HUES6 (cell line): ENCODE measurements at regions not wholly inside any gene's neighbourhood (a gene's known extent, or its start where the extent isn't known, plus 50 kb on each side); places are given as distances from the start of the nearest gene placed in this dataset.

ENCODE experiments used
- H3K27ac ChIP-seq: 2 replicates; pipeline ENCODE4 v1.7.0; 2013; ENCODE audit warnings: low read depth, mild to moderate bottlenecking, low read length, inconsistent platforms
- H3K27me3 ChIP-seq: 2 replicates; pipeline ENCODE4 v1.6.1; 2013; ENCODE audit warnings: low read length; ENCODE audit not compliant: control insufficient read depth, insufficient read depth
- H3K36me3 ChIP-seq: 2 replicates; pipeline ENCODE4 v1.6.1; 2013; ENCODE audit warnings: low read length; ENCODE audit not compliant: control insufficient read depth, insufficient read depth
- H3K4me1 ChIP-seq: 2 replicates; pipeline ENCODE4 v1.6.1; 2013; ENCODE audit warnings: low read length; ENCODE audit not compliant: control insufficient read depth, insufficient read depth
- H3K4me3 ChIP-seq: 2 replicates; pipeline ENCODE4 v1.5.1; 2013; ENCODE audit warnings: low read depth, low read length
- H3K9ac ChIP-seq: one replicate; pipeline ENCODE4 v1.6.1; 2013; ENCODE audit warnings: mild to moderate bottlenecking, low read length
- H3K9me3 ChIP-seq: 2 replicates; pipeline ENCODE4 v1.6.1; 2013; ENCODE audit warnings: low read depth, low read length; ENCODE audit not compliant: control insufficient read depth, insufficient read depth

DNA sequence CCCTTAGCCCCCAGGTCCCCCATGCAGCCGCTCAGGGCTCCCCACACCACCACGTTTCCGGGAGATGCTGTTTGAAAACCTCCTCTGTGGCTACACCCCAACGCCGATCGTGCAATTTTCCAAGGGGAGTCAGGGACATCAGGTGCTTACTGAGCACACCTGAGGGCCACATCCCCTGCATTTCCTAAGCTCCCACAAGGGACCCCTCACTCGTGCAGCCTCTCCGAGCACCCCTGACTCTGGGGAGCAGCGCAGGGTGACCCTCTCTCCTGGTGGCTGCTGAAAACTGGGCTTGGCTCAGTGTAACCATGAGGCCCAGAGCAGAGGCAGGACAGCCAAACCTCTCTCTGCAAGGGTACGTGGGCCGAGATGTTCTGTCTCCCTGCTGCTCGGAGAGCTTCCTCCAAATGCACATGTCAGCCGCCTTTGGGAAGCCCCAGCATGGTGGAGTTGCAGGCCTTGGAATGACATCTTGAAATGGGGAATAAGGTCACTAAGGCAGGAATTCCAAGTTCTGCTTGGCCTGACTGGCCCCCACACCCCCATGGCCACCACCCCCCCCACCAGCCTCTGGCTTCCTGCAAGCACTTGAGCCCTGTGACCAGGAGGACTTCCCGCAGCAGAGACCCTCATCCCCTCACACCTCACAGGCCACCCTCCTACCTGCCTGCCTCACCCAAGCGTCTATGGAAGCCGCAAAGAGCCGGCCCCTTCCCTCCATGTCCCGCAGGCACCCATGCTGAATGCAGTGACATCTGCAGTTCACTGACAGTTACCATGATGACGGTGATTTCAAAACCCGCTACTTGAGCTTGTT is 257.4 kb downstream of the BRD1 start:
- H3K4me1 ChIP-seq = no peaks in the 10 kb centered on the region

DNA sequence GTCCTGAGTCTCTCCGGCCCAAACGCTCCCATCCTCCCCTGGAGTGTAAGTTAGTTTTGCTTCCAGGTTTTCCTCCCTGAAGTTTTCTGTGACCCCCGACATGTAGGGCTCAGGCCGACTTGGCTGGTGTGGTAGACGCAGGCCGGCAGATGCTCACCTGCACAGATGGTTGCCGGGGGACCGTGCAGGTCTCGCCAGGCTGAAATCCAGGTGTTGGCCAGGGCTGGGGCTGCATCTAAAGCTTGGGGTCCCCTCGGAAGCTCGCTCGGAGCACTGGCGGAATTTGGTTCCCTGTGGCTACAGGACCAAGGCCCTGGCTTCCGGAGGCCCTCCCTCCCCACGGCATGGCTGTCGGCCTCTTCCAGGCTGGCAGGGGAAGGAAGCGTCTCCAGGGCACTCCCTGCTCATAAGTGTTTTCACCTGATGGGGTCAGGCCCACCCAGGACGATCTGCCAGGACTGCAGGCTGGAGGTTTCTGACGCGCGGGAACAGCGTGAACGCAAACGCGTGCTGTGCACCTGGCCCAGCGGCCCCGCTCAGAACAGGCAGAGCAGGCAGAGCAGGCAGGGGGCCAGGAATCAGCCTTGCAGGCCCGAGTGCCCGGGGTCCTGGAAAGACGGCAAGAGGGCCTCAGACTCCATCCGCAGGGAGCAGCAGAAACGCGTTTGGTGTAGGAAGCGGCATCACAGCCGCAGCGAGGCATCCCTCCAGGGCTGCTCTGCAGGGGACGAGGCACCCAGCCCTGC is 258.2 kb downstream of the BRD1 start:
- Histone ChIP-seq H3K27me3 (no peaks in the 10 kb centered on the region), H3K27ac (no peak overlapping the region), H3K4me3 (no peak overlapping the region), H3K36me3 (no peaks in the 10 kb centered on the region), H3K9me3 (no peaks in the 10 kb centered on the region), H3K4me1 (no peaks in the 10 kb centered on the region), H3K9ac (no peak overlapping the region)

More for the DNA sequence above, 257.4 kb downstream of the BRD1 start:
- H3K9me3 ChIP-seq = no peaks in the 10 kb centered on the region
- no peaks in the 10 kb centered on the region for H3K27me3 ChIP-seq
- H3K36me3 ChIP-seq = no peaks in the 10 kb centered on the region
- H3K27ac ChIP-seq = no peak overlapping the region
- H3K4me3 ChIP-seq = no peak overlapping the region
- H3K9ac ChIP-seq = no peak overlapping the region

DNA sequence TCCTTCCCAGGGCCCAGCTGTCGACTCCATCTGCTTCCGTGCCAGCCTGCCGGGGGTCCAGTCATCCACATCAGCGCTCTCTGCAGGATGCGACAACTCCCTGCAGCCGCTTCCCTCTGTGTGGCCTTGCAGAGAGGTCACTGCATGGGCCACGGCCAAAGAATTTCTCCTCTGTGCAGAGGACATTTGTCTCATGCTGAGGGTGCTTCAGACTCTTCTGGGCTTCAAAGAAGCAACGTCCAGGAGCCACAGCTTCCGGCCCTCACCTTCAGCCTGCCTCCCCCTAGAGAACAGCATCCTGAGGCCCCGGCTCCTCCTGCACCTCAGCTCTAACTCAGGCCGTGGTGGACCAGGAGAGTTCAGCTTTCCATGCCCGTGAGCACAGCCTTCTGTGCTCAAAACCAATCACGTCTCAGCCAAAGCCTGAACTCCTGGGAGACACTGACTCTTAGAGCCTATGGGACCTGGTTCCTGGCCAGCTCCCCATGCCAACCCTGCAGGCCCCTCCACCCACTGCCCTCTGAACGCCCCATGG is 258.9 kb downstream of the BRD1 start:
- Histone ChIP-seq H3K9ac (no peak overlapping the region), H3K27ac (no peak overlapping the region), H3K9me3 (no peaks in the 10 kb centered on the region), H3K4me1 (no peaks in the 10 kb centered on the region), H3K27me3 (no peaks in the 10 kb centered on the region), H3K36me3 (no peaks in the 10 kb centered on the region), H3K4me3 (no peak overlapping the region)

GRCh38 chr22:49567899-49568750 is 259.5 kb downstream of the BRD1 start:
- no peaks in the 10 kb centered on the region for H3K36me3 ChIP-seq
- no peak overlapping the region for H3K4me3 ChIP-seq
- H3K4me1 ChIP-seq = no peaks in the 10 kb centered on the region
- H3K27ac ChIP-seq = no peak overlapping the region
- H3K9me3 ChIP-seq = no peaks in the 10 kb centered on the region; the same call in 1 of the 2 replicates
- no peaks in the 10 kb centered on the region for H3K27me3 ChIP-seq
- no peak overlapping the region for H3K9ac ChIP-seq

DNA sequence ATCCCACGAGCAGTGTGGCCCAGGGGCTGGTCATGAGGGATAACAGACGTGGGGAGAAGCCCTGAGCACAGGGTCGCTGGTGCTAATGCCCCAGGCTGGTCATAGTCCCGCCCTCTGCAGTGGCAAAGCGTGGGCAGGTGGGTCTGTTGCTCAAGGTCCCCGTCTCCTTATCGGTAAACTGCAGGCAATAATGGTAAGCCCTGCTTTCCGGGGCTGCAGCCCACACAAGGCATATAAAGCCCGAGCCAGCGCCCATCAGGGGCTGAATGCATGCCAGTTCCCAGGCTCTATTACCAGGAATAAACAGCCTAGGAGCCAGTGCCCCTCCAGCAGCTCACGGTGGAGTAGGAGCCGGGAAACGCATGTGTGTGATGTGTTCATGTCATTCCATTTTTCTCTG is 261.0 kb downstream of the BRD1 start:
- Histone ChIP-seq H3K27me3 (no peaks in the 10 kb centered on the region), H3K9ac (no peak overlapping the region), H3K4me3 (no peak overlapping the region), H3K9me3 (no peaks in the 10 kb centered on the region; the same call in 1 of the 2 replicates), H3K4me1 (no peaks in the 10 kb centered on the region), H3K27ac (no peak overlapping the region), H3K36me3 (no peaks in the 10 kb centered on the region)

DNA sequence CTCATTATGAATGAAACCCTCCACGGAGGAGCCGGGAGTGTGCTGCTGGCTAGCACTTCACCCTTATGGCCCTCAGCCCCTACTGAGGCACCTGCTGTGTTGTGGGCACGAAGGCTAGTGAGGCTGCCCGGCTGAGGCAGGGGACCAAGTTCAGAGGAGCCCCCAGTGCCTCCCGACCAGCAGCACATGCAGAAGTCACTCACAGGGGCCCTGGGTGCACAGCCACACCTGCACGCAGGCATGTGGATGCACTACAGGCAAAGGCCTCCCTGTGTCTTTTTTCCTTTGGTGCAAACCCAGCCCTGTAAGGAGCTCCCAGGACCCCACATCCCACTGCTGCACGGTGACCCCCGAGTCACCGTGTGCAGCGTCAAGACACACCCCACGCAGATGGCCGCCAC is 261.5 kb downstream of the BRD1 start:
- H3K4me1 ChIP-seq = no peaks in the 10 kb centered on the region
- H3K9ac ChIP-seq = no peak overlapping the region
- H3K27me3 ChIP-seq = no peaks in the 10 kb centered on the region
- H3K4me3 ChIP-seq = no peak overlapping the region
- H3K9me3 ChIP-seq = no peaks in the 10 kb centered on the region; the same call in 1 of the 2 replicates
- H3K36me3 ChIP-seq = no peaks in the 10 kb centered on the region
- no peak overlapping the region for H3K27ac ChIP-seq

- H3K27ac ChIP-seq = no peak overlapping the region
- no peaks in the 10 kb centered on the region; the same call in 1 of the 2 replicates for H3K9me3 ChIP-seq
- H3K27me3 ChIP-seq = no peaks in the 10 kb centered on the region
- H3K36me3 ChIP-seq = no peaks in the 10 kb centered on the region
- H3K4me1 ChIP-seq = no peaks in the 10 kb centered on the region
- H3K4me3 ChIP-seq = no peak overlapping the region
- H3K9ac ChIP-seq = no peak overlapping the region
Observed at GRCh38 chr22:49565516-49565855, 262.2 kb downstream of the BRD1 start.

GRCh38 chr22:49564666-49565515 is 262.8 kb downstream of the BRD1 start:
- H3K4me1 ChIP-seq = no peaks in the 10 kb centered on the region
- H3K9ac ChIP-seq = no peak overlapping the region
- H3K36me3 ChIP-seq = no peaks in the 10 kb centered on the region
- no peak overlapping the region for H3K4me3 ChIP-seq
- H3K27me3 ChIP-seq = no peaks in the 10 kb centered on the region
- no peak overlapping the region for H3K27ac ChIP-seq
- H3K9me3 ChIP-seq = no peaks in the 10 kb centered on the region; the same call in 1 of the 2 replicates

- Histone ChIP-seq H3K9me3 (no peaks in the 10 kb centered on the region; the same call in 1 of the 2 replicates), H3K9ac (no peak overlapping the region), H3K4me3 (no peak overlapping the region), H3K27ac (no peak overlapping the region), H3K27me3 (no peaks in the 10 kb centered on the region), H3K36me3 (no peaks in the 10 kb centered on the region), H3K4me1 (no peaks in the 10 kb centered on the region)
Observed at GRCh38 chr22:49564054-49564453, 263.6 kb downstream of the BRD1 start.

GRCh38 chr22:49562685-49563249 is 264.9 kb downstream of the BRD1 start:
- Histone ChIP-seq H3K9me3 (no peaks in the 10 kb centered on the region; the same call in 1 of the 2 replicates), H3K4me3 (no peak overlapping the region), H3K27me3 (no peaks in the 10 kb centered on the region), H3K27ac (no peak overlapping the region), H3K9ac (no peak overlapping the region), H3K36me3 (no peaks in the 10 kb centered on the region), H3K4me1 (no peaks in the 10 kb centered on the region)
